ENCODE measurements at regions not wholly inside any gene's neighbourhood (a gene's known extent, or its start where the extent isn't known, plus 50 kb on each side); places are given as distances from the start of the nearest gene placed in this dataset.

DNA sequence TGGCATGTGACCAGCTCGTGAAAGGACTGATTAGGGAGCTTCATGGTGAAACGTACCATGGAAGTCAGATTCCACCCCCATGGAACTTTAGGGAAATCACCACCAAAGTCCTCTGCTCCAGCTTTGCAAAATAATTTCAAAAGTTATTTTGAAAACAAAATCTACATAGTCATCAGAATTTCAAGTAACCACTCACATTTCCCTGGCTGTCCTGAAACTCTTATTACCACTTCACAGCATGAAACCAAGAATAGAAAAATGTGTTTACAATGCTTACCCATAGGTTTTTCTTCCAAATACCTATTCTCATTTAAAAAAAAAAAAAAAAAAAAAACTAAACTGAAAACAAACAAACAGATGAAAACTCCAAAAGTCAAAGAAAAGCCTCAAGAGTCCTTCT, 198.7 kb downstream of the PDGFRA start:
- TF ChIP-seq, protein P1, sequence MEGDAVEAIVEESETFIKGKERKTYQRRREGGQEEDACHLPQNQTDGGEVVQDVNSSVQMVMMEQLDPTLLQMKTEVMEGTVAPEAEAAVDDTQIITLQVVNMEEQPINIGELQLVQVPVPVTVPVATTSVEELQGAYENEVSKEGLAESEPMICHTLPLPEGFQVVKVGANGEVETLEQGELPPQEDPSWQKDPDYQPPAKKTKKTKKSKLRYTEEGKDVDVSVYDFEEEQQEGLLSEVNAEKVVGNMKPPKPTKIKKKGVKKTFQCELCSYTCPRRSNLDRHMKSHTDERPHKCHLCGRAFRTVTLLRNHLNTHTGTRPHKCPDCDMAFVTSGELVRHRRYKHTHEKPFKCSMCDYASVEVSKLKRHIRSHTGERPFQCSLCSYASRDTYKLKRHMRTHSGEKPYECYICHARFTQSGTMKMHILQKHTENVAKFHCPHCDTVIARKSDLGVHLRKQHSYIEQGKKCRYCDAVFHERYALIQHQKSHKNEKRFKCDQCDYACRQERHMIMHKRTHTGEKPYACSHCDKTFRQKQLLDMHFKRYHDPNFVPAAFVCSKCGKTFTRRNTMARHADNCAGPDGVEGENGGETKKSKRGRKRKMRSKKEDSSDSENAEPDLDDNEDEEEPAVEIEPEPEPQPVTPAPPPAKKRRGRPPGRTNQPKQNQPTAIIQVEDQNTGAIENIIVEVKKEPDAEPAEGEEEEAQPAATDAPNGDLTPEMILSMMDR (conservative IDR thresholded peaks at IDR 0.05), result no peak
- Histone ChIP-seq H3K27ac (ENCODE audit: low read depth, low read length) (no peak overlapping the region), H3K9me3 (ENCODE audit: control insufficient read depth, low read length) (no peaks in the 10 kb centered on the region), H3K4me3 (ENCODE audit: low read length) (no peak overlapping the region), H3K9ac (ENCODE audit: extremely low read depth, low read length, poor library complexity, severe bottlenecking) (no peak overlapping the region), H3K4me1 (ENCODE audit: control insufficient read depth, insufficient read depth, low read length) (no peaks in the 10 kb centered on the region), H3K27me3 (ENCODE audit: control insufficient read depth, insufficient read depth, low read length, poor library complexity, severe bottlenecking) (no peaks in the 10 kb centered on the region), H3K36me3 (ENCODE audit: control insufficient read depth, insufficient read depth, low read length) (no peaks in the 10 kb centered on the region)
- DNase-seq, result no peak
- Mint-ChIP-seq H3K9me3 (no peaks in the 10 kb centered on the region), H3K36me3 (ENCODE audit: low read depth) (no peaks in the 10 kb centered on the region), H3K4me1 (no peaks in the 10 kb centered on the region), H3K27ac (no peak overlapping the region), H3K4me3 (no peak overlapping the region), H3K27me3 (ENCODE audit: insufficient read depth) (no peaks in the 10 kb centered on the region)
- WGBS, 2 experiments (ENCODE audit: insufficient coverage in 1 of 2, insufficient read length in 1 of 2), result 69 to 86% methylated on average over 2 of the region's 2 CpGs

DNA sequence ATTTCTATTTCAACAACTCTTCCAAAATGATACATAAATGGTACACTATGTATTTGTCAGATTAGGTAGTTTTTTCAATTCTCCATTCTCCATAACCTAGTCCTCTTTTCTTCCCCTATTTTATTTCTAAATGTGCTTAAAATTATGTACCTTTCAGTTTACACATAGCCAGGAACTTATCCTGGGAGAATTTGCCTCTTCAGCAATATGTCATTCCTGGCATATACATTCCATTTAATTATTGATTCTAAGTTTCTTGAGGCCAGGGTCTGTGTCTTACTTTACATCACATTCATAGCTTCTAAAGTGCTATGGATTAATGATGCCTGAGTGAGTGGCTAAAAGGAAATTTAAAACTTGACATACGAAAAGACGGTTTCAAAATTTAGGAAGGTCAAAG, 199.8 kb downstream of the PDGFRA start:
- Histone ChIP-seq H3K27ac (ENCODE audit: low read depth, low read length) (no peak overlapping the region), H3K4me3 (ENCODE audit: low read length) (no peak overlapping the region), H3K9ac (ENCODE audit: extremely low read depth, low read length, poor library complexity, severe bottlenecking) (no peak overlapping the region), H3K4me1 (ENCODE audit: control insufficient read depth, insufficient read depth, low read length) (no peaks in the 10 kb centered on the region), H3K9me3 (ENCODE audit: control insufficient read depth, low read length) (no peaks in the 10 kb centered on the region), H3K36me3 (ENCODE audit: control insufficient read depth, insufficient read depth, low read length) (no peaks in the 10 kb centered on the region), H3K27me3 (ENCODE audit: control insufficient read depth, insufficient read depth, low read length, poor library complexity, severe bottlenecking) (no peaks in the 10 kb centered on the region)
- 84 to 100% methylated on average over 2 of the region's 2 CpGs for WGBS, 2 experiments (ENCODE audit: insufficient coverage in 1 of 2, insufficient read length in 1 of 2)
- no peaks in the 10 kb centered on the region for H3K27me3 Mint-ChIP-seq (ENCODE audit: insufficient read depth)
- no peak for DNase-seq
- H3K27ac Mint-ChIP-seq, result no peak overlapping the region
- no peak overlapping the region for H3K4me3 Mint-ChIP-seq
- H3K4me1 Mint-ChIP-seq, result peaks cover 5% of the 10 kb centered on the region
- TF ChIP-seq, protein P1 (conservative IDR thresholded peaks at IDR 0.05), result no peak
- no peaks in the 10 kb centered on the region for H3K9me3 Mint-ChIP-seq
- H3K36me3 Mint-ChIP-seq (ENCODE audit: low read depth), result no peaks in the 10 kb centered on the region

DNA sequence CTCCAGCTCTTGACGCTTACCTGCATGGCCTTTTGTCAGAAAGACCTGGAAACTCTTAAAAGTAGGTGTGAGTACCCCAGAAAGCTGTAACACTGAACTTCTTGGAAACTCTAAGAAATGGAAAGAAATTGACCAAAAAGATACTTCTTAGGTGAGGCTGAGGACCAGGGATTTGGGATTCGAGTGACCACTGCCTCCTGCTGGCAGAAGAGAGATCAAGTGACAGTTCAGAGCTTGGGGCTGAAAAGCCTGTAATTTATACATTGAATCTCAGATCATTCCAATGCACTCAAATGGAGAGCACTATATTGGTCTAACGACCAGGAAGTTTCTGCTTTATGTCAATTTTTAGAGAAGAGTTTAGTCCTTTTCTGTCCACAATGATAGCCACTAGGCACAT, 204.6 kb downstream of the PDGFRA start:
- no peak overlapping the region for H3K27ac Mint-ChIP-seq
- H3K4me3 ChIP-seq (ENCODE audit: low read length), result no peak overlapping the region
- TF ChIP-seq, protein P1 (conservative IDR thresholded peaks at IDR 0.05), result peak; percentile 87
- H3K9ac ChIP-seq (ENCODE audit: extremely low read depth, low read length, poor library complexity, severe bottlenecking), result no peak overlapping the region
- H3K4me1 Mint-ChIP-seq, result peaks cover 5% of the 10 kb centered on the region
- DNase-seq, result peak; percentile 72
- no peaks in the 10 kb centered on the region for H3K27me3 ChIP-seq (ENCODE audit: control insufficient read depth, insufficient read depth, low read length, poor library complexity, severe bottlenecking)
- no peaks in the 10 kb centered on the region for H3K9me3 ChIP-seq (ENCODE audit: control insufficient read depth, low read length)
- no peaks in the 10 kb centered on the region for H3K36me3 Mint-ChIP-seq (ENCODE audit: low read depth)
- H3K4me1 ChIP-seq (ENCODE audit: control insufficient read depth, insufficient read depth, low read length), result no peaks in the 10 kb centered on the region
- 50 to 57% methylated on average over 2 to 3 of the region's 3 CpGs for WGBS, 2 experiments (ENCODE audit: insufficient coverage in 1 of 2, insufficient read length in 1 of 2)
- H3K36me3 ChIP-seq (ENCODE audit: control insufficient read depth, insufficient read depth, low read length), result no peaks in the 10 kb centered on the region
- no peak overlapping the region for H3K4me3 Mint-ChIP-seq
- H3K9me3 Mint-ChIP-seq, result no peaks in the 10 kb centered on the region
- H3K27me3 Mint-ChIP-seq (ENCODE audit: insufficient read depth), result peaks cover 2% of the 10 kb centered on the region
- no peak overlapping the region for H3K27ac ChIP-seq (ENCODE audit: low read depth, low read length)

Data from endodermal cell (in vitro differentiated cells).